Neural crest cell (in vitro differentiated cells): ENCODE measurements at regions not wholly inside any gene's neighbourhood (a gene's known extent, or its start where the extent isn't known, plus 50 kb on each side); places are given as distances from the start of the nearest gene placed in this dataset.

Experiments
- DNase-seq: peaks from one replicate; pipeline ENCODE4 v3.0.0; 2021; ENCODE audit warnings: low read depth, mixed read lengths, low spot score
- H3K27ac Mint-ChIP-seq: one replicate; pipeline ENCODE4 v1.8.0; 2021; ENCODE audit warnings: mild to moderate bottlenecking, mixed read lengths; ENCODE audit not compliant: unreplicated experiment
- H3K27me3 Mint-ChIP-seq: 2 replicates; pipeline ENCODE4 v1.8.0; 2021; ENCODE audit warnings: low read depth, mild to moderate bottlenecking, mixed read lengths
- H3K36me3 Mint-ChIP-seq: 2 replicates; pipeline ENCODE4 v1.8.0; 2021; ENCODE audit warnings: low read depth, mild to moderate bottlenecking, mixed read lengths
- H3K4me1 Mint-ChIP-seq: 2 replicates; pipeline ENCODE4 v1.8.0; 2021; ENCODE audit warnings: mixed read lengths
- H3K4me3 Mint-ChIP-seq: one replicate; pipeline ENCODE4 v1.8.0; 2021; ENCODE audit warnings: mild to moderate bottlenecking, mixed read lengths
- H3K9me3 Mint-ChIP-seq: 2 replicates; pipeline ENCODE4 v1.8.0; 2021; ENCODE audit warnings: mixed read lengths
- CTCF ChIP-seq: fragments of 200-600 bp; sonication (generic); conservative IDR thresholded peaks from 2 replicates; pipeline ENCODE4 v1.5.0; 2021; ENCODE audit warnings: antibody characterized with exemption, mild to moderate bottlenecking

- H3K27ac Mint-ChIP-seq: no peak overlapping the region
- H3K4me1 Mint-ChIP-seq: no peaks in the 10 kb centered on the region
- DNase-seq: no peak
- no peaks in the 10 kb centered on the region for H3K36me3 Mint-ChIP-seq
- no peak overlapping the region for H3K4me3 Mint-ChIP-seq
- no peak for TF ChIP-seq CTCF
- H3K27me3 Mint-ChIP-seq: no peaks in the 10 kb centered on the region
- peaks cover 6% of the 10 kb centered on the region for H3K9me3 Mint-ChIP-seq
Observed at GRCh38 chr10:88113232-88113631, 249.8 kb downstream of the PTEN start.

- Mint-ChIP-seq H3K9me3 (peaks cover 6% of the 10 kb centered on the region), H3K4me1 (no peaks in the 10 kb centered on the region), H3K36me3 (no peaks in the 10 kb centered on the region), H3K27ac (no peak overlapping the region), H3K27me3 (no peaks in the 10 kb centered on the region), H3K4me3 (no peak overlapping the region)
- no peak for TF ChIP-seq CTCF
- DNase-seq: no peak
Observed at GRCh38 chr10:88113657-88114272, 250.3 kb downstream of the PTEN start.

- H3K27ac Mint-ChIP-seq: no peak overlapping the region
- peaks cover 6% of the 10 kb centered on the region for H3K9me3 Mint-ChIP-seq
- peak; percentile 52 for TF ChIP-seq CTCF
Observed at GRCh38 chr10:88114368-88114767, 250.9 kb downstream of the PTEN start.

GRCh38 chr10:88115407-88115806, 252.0 kb downstream of the PTEN start:
- H3K27me3 Mint-ChIP-seq: no peaks in the 10 kb centered on the region
- no peak for DNase-seq
- no peaks in the 10 kb centered on the region for H3K36me3 Mint-ChIP-seq
- no peak for TF ChIP-seq CTCF
- no peaks in the 10 kb centered on the region for H3K4me1 Mint-ChIP-seq
- no peak overlapping the region for H3K4me3 Mint-ChIP-seq
- H3K27ac Mint-ChIP-seq: no peak overlapping the region
- peaks cover 2% of the 10 kb centered on the region for H3K9me3 Mint-ChIP-seq

More at GRCh38 chr10:88114368-88114767, 250.9 kb downstream of the PTEN start:
- DNase-seq: no peak
- no peaks in the 10 kb centered on the region for H3K27me3 Mint-ChIP-seq
- H3K36me3 Mint-ChIP-seq: no peaks in the 10 kb centered on the region
- H3K4me1 Mint-ChIP-seq: no peaks in the 10 kb centered on the region
- no peak overlapping the region for H3K4me3 Mint-ChIP-seq

GRCh38 chr10:88115968-88116367, 252.5 kb downstream of the PTEN start:
- no peaks in the 10 kb centered on the region for H3K4me1 Mint-ChIP-seq
- H3K27ac Mint-ChIP-seq: no peak overlapping the region
- no peak for DNase-seq
- TF ChIP-seq CTCF: no peak
- H3K36me3 Mint-ChIP-seq: no peaks in the 10 kb centered on the region
- H3K9me3 Mint-ChIP-seq: peaks cover 2% of the 10 kb centered on the region
- no peak overlapping the region for H3K4me3 Mint-ChIP-seq
- H3K27me3 Mint-ChIP-seq: no peaks in the 10 kb centered on the region
